Chondrocyte (in vitro differentiated cells): ENCODE measurements at regions not wholly inside any gene's neighbourhood (a gene's known extent, or its start where the extent isn't known, plus 50 kb on each side); places are given as distances from the start of the nearest gene placed in this dataset.

Experiments used
- DNase-seq: peaks from one replicate; pipeline ENCODE4 v3.0.0; 2021; ENCODE audit warnings: mixed read lengths, low spot score
- H3K27ac Mint-ChIP-seq: one replicate; pipeline ENCODE4 v1.8.0; 2021; ENCODE audit warnings: mild to moderate bottlenecking, moderate library complexity, mixed read lengths; ENCODE audit not compliant: unreplicated experiment
- H3K27me3 Mint-ChIP-seq: 2 replicates; pipeline ENCODE4 v1.8.0; 2021; ENCODE audit warnings: low read depth, mixed read lengths
- H3K36me3 Mint-ChIP-seq: 2 replicates; pipeline ENCODE4 v1.8.0; 2021; ENCODE audit warnings: low read depth, mixed read lengths
- H3K4me1 Mint-ChIP-seq: 2 replicates; pipeline ENCODE4 v1.8.0; 2021; ENCODE audit warnings: low read depth, mild to moderate bottlenecking, mixed read lengths
- H3K4me3 Mint-ChIP-seq: one replicate; pipeline ENCODE4 v1.8.0; 2021; ENCODE audit warnings: mild to moderate bottlenecking, moderate library complexity, mixed read lengths; ENCODE audit not compliant: unreplicated experiment
- H3K9me3 Mint-ChIP-seq: 2 replicates; pipeline ENCODE4 v1.8.0; 2021; ENCODE audit warnings: low read depth, mixed read lengths
- CTCF ChIP-seq: fragments of 200-600 bp; sonication (generic); IDR thresholded peaks from 2 replicates; pipeline ENCODE4 v1.5.0; 2021; ENCODE audit warnings: antibody characterized with exemption, mild to moderate bottlenecking, moderate library complexity

DNA sequence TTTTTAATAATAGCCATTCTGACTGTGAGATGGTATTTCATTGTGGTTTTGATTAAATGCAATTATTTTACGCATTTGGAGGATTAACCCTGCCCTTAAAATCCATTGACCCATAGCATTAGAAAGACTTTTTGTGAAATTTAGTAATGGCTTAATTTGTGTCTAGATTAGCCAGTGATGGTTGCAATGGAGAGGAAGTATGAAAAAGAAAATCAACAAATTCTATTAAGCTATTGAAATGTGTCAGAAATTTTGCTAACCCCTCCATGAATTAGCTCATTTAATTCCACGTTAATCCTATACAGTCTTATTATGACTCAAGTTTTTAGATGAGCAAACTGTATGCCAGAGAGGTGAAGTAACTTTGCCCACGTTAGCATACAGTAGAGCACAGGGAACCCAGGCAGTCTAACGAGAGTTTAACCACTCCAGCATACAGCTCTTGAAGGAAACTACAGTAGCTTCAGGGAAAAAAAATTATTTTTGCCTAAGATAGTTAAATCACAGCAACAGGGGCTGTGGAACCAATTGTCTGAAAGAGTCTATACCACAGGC lies 158.2 kb upstream of the PPP2R2B start:
- Mint-ChIP-seq H3K4me1 (peaks cover 6% of the 10 kb centered on the region), H3K27ac (no peak overlapping the region), H3K4me3 (no peak overlapping the region), H3K27me3 (peaks cover 2% of the 10 kb centered on the region), H3K9me3 (peaks cover 5% of the 10 kb centered on the region), H3K36me3 (no peaks in the 10 kb centered on the region)
- DNase-seq, result no peak
- TF ChIP-seq CTCF, result no peak

DNA sequence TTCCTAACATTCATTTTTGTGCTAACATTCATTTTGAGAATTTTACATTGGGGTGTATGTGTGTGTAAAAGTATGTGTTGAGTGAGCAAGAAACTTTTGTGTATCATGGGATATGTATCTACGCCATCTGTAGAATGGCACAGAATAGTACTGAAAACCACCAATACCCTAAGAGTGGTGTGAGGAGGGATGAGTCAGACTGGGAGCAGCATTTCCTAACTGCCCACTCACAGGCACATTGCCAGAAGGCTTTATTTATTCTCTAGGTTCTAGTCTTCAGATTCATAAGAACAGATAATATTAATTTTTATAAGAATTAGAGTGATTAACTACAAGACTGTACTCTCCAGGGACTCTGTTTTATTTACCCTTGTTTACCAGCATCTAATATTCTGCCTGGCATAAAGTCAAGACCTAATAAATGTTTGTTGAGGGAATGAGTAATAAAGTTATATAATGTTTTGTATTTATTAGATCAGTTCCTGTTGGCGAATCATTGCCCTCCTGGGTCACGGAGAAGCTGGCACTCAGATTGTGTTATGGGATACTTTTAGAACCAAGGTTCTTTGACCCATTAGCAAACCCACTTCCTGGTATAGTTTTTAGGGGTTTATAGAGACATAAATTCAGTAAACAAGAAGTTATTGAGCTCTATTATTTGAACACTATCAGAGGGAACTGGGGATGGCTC lies 159.1 kb upstream of the PPP2R2B start:
- DNase-seq, result no peak
- TF ChIP-seq CTCF, result no peak

DNA sequence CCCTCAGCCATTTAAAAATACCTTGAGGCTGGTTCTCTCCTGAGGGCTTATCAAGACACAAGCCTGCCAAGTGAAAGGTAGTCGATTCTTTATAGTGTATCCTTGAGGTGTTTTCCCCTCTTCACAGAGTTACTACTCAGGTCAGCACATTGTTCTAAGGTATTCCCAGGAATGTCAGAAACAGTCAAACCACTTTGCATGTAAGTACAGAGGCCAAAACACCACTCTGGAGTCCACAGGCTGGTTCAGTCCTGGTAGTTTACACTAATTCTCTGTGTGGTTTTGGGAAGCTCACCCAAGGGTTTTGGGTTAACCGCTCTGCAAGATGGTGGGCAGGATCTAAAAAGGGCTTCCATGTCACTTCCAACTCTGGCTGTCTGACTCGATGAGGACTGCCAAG lies 162.3 kb upstream of the PPP2R2B start:
- peaks cover 6% of the 10 kb centered on the region for H3K4me1 Mint-ChIP-seq
- H3K27ac Mint-ChIP-seq, result no peak overlapping the region
- no peak overlapping the region for H3K4me3 Mint-ChIP-seq
- DNase-seq, result no peak
- no peak for TF ChIP-seq CTCF
- H3K9me3 Mint-ChIP-seq, result no peaks in the 10 kb centered on the region
- H3K36me3 Mint-ChIP-seq, result no peaks in the 10 kb centered on the region
- H3K27me3 Mint-ChIP-seq, result peaks cover 8% of the 10 kb centered on the region

More for the DNA sequence above, 159.1 kb upstream of the PPP2R2B start:
- peaks cover 4% of the 10 kb centered on the region for H3K9me3 Mint-ChIP-seq
- peaks cover 6% of the 10 kb centered on the region for H3K4me1 Mint-ChIP-seq
- no peak overlapping the region for H3K4me3 Mint-ChIP-seq
- H3K36me3 Mint-ChIP-seq, result no peaks in the 10 kb centered on the region
- H3K27ac Mint-ChIP-seq, result no peak overlapping the region
- peaks cover 5% of the 10 kb centered on the region for H3K27me3 Mint-ChIP-seq

DNA sequence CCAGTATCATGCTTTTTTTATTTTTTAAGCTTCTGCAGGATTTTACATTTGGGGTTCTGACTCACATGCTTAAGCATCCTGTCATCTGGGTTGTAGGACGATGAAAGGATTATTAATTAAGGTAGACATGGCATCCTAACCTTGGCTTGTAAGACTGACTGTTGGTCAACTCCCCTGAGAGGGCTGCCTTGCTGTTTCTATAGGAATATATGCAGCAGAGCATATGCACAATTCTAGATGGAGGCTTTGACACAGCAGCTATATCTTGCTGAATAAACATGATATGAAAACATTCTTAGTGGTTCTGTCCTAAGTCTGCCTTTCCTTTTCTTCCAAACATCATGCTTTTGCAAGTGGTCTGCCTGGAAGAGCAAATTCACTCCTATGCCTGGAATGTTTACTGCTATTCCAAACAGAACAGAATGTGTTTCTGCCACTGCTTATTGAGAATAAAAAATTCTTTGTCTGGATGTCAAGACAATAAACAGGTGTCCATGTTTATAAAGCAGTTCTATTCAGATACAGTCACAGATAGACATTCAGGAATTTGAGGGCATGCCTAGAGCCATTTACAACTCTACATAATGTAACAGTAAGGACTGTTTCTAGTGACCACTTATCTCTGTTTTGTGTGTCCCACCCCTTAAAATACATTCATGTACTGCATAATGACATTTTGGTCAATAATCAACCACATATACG lies 166.2 kb upstream of the PPP2R2B start:
- H3K4me1 Mint-ChIP-seq, result no peaks in the 10 kb centered on the region
- peaks cover 21% of the 10 kb centered on the region for H3K27me3 Mint-ChIP-seq
- H3K4me3 Mint-ChIP-seq, result no peak overlapping the region
- no peak for TF ChIP-seq CTCF
- no peaks in the 10 kb centered on the region for H3K36me3 Mint-ChIP-seq
- H3K27ac Mint-ChIP-seq, result no peak overlapping the region
- DNase-seq, result no peak
- H3K9me3 Mint-ChIP-seq, result no peaks in the 10 kb centered on the region

DNA sequence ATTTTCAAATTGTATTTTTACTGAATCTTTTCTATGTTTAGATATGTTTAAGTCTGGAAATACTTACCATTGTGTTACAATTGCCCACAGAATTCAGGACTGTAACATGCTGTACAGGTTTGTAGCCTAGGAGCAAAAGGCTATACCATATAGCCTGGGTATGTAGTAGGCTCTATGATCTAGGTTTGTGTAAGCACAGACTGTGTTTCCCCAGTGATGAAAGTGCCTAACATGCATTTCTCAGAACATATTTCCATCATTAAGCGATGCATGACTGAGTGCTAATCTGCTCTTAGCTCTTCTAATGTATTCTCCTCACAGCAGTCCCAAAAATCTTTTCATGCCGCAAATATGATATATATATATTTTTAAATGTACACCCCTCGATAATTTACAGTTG lies 166.7 kb upstream of the PPP2R2B start:
- Mint-ChIP-seq H3K27ac (no peak overlapping the region), H3K27me3 (peaks cover 22% of the 10 kb centered on the region), H3K9me3 (no peaks in the 10 kb centered on the region), H3K4me1 (no peaks in the 10 kb centered on the region), H3K36me3 (no peaks in the 10 kb centered on the region), H3K4me3 (no peak overlapping the region)
- no peak for TF ChIP-seq CTCF
- no peak for DNase-seq
